IPS-NIHi7 (cell line): ENCODE measurements at regions not wholly inside any gene's neighbourhood (a gene's known extent, or its start where the extent isn't known, plus 50 kb on each side); places are given as distances from the start of the nearest gene placed in this dataset.

Source experiments
- DNase-seq: peaks from one replicate; pipeline ENCODE4 v3.0.0; 2012; ENCODE audit warnings: mixed read lengths; ENCODE audit errors: extremely low spot score

DNA sequence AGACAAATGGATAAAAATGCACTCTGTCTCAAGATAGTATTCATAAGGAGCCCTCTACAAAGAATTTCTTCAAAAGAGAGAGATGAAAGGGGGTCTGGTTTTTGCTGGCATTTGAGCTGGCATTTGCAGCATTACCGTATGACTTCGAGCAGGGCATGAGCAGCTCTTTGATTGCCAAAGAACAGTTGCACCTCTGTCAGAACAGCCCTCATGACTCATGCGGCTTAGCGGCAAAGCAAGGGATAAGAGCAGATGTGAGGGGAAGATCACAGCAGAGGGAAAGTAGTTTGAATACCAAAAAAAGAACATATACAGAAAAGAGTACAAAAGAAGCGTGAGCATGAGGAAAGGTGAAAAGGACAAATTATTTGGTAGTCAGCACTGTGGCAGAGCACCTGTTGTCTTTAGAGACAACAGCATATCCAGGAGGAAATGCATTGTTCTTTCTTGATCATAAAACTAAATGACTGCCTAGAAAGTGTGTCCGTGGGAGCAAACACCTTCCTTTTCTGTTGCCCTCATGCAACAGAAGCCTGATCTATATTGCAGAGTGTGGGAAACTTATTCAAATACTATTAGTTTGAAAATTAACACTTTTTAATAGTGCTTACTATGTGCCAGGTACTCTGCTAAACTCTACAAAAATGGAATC is 80.5 kb upstream of the SLC24A5 start:
- peak; percentile 28 for DNase-seq

DNA sequence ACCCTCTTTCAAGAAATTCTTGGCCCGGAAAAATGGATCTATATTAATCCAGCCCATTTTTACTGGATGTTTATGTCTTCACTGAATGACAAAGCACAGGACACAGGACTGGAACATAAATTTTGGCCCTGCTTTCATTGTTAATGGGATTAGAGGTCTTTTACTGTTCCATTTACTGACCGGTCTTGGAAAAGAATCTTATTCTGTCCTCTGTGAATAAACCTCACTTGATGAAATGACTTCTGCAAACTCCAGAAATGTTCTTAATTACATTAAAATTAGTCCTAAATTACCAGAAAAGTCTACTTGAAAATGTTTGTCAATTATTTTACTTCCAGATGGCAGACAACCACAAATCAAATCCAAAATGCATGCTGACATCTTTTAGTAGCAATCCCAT is 79.3 kb upstream of the SLC24A5 start:
- no peak for DNase-seq

DNA sequence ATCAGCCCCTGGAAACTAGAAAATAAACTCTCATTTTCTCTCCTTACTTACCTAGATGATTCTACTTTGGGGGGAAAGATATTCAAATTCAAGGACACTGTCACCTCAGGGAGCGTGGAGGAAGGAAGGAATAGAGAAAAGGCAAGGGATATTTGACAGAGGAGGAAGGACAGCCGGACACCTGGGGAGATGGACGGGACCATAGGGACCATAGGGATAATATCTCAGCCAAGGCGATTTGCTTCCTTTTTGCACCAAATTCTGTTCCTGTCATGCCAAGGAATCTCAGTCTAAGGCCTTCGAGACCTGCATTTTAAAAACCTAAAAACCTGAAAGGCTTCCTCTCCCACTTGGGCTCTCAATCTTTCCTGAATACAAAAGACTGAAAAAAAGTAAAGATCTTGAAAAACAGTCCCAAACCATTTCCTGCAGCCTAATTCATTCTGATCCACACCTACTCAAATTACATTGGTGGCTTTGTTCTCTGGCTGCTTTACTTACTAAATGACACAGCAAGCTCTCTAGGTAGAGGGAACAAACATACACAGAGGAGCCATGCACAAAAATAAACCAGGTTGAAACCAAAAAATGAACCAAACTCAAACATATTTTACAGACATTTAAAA is 73.9 kb upstream of the SLC24A5 start:
- DNase-seq = peak; percentile 50

DNA sequence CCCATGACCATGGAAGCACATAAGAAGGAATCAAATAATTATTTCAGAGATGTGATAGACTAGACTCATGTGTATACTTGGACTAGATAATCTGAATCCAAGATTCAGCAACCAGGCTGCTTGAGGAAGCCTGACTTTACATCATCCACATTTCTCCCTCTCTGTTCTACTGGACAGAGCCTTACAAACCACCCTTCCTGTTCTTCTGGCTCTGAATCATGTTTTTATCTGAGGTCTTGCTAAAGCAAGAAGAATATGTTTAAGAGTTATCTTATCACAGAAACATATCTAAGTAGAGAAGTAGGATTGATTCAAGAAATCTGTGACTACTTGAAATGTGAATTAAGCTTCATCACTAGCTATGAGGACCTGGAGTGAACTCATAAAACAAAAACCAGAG is 71.1 kb upstream of the SLC24A5 start:
- DNase-seq = no peak

DNA sequence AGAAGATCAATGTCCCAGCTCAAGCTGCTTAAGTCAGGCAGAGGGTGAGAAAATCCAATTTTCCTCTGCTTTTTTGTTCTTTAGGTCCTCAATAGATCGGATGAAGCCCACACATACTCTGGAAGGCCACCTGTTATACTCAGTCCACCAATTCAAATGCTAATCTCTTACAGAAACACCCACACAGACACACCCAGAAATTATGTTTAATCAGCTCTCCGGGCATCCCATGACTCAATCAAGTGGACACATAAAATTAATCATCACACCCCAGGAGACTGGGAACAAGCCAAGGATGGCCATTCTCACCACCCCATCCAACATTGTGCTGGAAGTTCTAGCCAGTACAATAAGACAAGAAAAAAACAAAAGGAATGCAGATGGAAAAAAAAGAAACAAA is 67.8 kb upstream of the SLC24A5 start:
- no peak for DNase-seq

DNA sequence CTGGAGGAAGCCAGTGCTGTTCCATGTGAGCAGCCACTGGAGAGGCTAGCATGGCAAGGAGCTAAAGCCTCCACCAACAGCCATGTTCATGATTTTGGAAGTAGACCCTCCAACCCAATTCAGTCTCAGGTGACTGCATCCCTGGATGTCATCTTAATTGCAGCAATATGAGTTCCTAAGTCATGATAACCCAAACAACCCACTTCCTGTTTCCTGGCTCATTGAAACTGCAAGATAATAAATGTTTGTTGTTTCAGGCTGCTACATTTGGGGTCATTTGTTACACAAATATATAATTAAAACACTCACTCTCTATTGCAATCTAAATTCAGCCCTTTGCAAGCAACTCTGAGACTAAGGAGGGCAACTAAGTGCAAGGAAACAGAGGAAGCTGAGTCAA is 62.4 kb upstream of the SLC24A5 start:
- no peak for DNase-seq

DNA sequence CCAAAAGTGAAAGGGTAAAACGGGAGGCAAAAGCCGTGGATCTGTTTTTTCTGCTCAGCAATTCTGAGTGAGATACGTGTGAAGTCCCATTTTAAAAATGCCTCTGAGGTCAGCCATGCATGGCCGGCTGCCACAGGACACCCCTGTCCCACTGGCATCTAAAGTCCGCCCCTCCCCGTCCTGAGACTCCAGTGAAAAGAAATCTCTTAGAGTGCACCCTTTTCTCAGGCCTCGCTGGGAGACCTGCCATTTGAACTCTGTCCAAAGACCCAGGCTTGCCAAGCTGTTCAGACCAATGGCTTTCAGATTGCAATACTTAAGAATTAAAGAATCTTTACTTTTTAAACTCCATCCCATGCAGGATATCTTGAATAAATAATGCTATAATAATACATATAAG is 61.0 kb upstream of the SLC24A5 start:
- DNase-seq = no peak

DNA sequence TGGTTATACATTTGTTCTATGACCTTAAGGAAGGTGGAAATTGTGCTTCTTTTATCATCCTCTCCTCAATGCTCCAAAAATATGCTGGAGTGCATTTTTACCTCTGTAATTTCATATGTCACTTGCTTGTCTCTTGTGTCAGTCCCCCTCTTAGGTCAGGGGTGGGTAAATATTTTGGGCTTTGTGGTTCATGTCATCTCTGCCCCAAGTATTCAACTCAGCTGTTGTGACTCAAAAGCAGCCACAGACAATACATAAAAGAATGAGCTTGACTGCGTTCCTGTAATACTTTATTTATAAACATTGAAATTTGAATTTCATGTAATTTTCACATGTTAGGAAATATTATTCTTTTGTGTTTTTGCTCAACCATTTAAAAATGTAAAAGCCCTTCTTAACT is 60.4 kb upstream of the SLC24A5 start:
- no peak for DNase-seq

DNA sequence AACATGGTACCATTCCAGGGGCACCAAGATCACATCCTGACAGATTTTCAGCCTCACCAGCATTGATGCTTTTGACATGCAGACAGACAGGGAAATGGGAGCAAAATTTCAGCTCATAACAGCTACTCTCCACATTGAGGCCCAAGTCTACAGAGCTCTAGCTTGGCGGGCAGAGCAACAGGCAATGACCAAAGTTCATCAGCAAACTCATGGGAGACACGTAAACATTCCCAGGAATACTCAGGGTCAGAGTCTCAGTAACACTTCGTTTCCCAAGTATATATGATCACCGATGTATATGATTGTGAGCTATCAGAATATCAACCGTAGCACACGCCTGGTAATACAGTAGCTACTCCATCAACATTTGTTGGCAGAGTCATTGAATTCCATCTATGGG is 59.2 kb upstream of the SLC24A5 start:
- DNase-seq = no peak

DNA sequence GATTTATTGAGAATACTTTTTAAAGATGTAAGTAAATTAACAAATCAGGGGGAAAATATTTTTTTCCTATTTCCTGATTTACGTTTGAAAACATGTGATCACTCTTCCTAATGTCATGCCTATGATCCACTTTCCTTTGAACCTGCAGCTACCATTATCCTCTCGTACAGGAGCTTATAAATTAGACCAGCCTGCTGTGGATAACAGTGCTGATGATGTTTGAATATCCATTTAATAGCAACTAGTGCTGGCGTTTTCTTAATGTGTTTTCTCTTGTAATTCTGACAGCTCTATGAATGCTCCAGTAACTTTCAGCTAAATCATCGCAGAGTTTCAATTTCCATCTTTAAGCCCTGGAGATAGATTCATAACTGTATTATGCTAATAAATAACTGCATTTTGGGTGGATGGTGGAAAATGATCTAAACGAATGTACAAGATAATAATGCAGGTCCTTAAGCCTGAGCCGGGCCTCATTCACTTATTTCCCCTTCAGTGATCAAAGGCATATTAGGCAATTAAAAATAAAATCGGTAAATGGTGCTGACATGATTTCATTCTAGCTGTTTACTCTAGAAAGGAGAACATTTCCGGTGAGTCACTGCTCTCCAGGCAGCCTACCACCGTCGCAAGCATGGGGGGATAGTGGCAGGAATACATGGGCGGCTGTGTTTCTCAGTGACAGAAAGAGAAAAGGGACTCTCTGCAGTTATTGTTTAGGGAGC is 58.5 kb upstream of the SLC24A5 start:
- no peak for DNase-seq

DNA sequence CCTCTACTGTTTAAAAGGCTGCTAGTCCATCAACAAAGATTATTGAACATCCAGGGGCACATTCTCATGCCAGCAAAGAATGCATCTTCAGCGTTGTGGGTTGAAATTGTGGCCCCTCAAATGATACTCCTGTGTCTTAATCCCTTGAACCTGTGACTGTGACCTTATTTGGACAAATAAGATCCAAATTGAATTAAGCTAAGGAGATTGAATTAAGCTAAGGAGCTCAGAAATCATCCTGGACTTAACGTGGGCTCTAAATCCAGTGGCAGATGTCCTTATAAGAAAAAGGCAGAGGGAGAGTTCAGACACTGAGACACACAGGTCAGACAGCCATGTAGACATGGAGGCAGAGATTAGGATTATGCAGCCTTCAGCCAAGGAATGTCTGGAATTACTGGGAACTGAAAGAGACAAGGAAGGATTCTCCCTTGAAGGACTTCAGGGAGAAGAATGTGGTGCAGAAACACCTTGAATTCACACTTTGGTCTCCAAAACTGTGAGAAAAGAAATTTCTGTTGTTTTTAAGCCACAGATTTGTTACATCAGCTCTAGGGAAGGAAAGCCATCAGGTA is 57.3 kb upstream of the SLC24A5 start:
- DNase-seq = no peak

DNA sequence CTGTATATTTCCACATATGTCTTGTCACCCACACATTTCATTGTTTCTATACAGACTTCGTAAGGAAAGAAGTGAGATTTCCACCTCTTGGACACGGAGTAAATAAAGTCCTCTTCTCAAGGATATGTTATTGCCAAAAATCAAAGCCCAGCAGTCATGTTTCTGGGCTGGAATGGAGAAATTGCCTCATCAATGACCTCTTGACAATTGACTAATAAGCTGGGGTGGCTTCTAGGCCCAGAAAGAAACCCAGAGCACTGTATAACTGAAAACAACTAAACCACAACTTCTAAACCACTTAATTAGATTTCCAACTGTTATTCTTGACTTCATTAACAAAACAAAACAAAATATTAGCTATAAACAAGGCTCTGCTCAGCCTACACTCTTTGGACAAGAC is 56.4 kb upstream of the SLC24A5 start:
- no peak for DNase-seq

DNA sequence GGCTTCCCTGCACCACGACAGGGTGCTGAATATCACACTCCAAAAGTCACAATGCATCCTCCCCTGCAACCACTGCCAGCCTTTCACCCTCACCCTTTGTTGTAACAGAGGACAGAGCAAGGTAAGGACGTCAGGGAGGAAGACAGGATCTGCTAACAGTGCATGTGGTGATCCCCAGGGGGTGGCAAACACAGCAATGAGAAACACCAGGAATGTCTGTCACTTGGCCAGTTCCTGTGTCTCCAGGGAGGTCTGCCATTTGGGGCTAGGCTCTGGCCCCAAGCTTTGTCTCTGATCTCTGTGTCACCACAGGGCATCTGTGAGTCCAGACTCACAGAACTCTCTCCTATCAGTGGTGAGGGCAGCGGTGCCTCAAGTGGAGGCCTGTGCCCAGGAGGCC is 54.3 kb upstream of the SLC24A5 start:
- peak; percentile 26 for DNase-seq
